Tibial nerve (tissue), 3 donors: ENCODE measurements at regions not wholly inside any gene's neighbourhood (a gene's known extent, or its start where the extent isn't known, plus 50 kb on each side); places are given as distances from the start of the nearest gene placed in this dataset.

Source experiments
- POLR2A ChIP-seq, 2 donors: fragments of 450-650 bp; IDR thresholded peaks; one replicate each; pipeline ENCODE4 v1.6.1; 2017; ENCODE audit warnings: antibody characterized with exemption in 2 of 2, mild to moderate bottlenecking in 2 of 2, moderate library complexity in 2 of 2
- TF ChIP-seq, protein P1 (sequence below), 5 experiments: fragments of 200-600 bp in 3 of 5; fragments of 450-650 bp in 2 of 5; sonication (generic) in 3 of 5; IDR thresholded peaks; one replicate each; pipeline ENCODE4 v1.5.1; 2016 to 2019; ENCODE audit warnings: antibody characterized with exemption in 5 of 5, mild to moderate bottlenecking in 3 of 5, moderate library complexity in 2 of 5

DNA sequence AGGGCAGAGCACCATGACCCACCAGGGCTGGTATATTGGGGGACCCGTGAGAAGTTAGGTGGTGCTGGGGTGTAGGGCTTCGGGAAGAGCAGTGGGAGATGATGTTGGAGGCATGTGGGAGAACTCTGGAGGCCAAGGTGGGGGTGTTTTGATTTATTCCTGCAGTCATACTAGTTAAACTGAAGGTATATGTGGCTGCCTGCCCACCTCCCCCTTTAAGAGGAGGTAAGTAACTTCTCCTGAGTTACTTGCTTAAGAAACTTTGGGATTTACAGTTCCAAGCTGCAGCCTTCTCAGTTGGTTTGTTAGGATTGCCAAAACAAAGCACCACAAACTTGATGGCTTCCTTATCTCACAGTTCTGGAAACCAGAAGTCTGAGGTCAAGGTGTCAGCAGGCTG, 73.1 kb upstream of the AGBL1 start:
- TF ChIP-seq, protein P1, sequence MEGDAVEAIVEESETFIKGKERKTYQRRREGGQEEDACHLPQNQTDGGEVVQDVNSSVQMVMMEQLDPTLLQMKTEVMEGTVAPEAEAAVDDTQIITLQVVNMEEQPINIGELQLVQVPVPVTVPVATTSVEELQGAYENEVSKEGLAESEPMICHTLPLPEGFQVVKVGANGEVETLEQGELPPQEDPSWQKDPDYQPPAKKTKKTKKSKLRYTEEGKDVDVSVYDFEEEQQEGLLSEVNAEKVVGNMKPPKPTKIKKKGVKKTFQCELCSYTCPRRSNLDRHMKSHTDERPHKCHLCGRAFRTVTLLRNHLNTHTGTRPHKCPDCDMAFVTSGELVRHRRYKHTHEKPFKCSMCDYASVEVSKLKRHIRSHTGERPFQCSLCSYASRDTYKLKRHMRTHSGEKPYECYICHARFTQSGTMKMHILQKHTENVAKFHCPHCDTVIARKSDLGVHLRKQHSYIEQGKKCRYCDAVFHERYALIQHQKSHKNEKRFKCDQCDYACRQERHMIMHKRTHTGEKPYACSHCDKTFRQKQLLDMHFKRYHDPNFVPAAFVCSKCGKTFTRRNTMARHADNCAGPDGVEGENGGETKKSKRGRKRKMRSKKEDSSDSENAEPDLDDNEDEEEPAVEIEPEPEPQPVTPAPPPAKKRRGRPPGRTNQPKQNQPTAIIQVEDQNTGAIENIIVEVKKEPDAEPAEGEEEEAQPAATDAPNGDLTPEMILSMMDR (IDR thresholded peaks at IDR 0.05): no peak
- TF ChIP-seq POLR2A (IDR thresholded peaks at IDR 0.05): no peak
